HepG2 (cell line): ENCODE measurements at regions not wholly inside any gene's neighbourhood (a gene's known extent, or its start where the extent isn't known, plus 50 kb on each side); places are given as distances from the start of the nearest gene placed in this dataset.

Experiments
- ATAC-seq: fragments of 200-7000 bp; cut with Tn5 transposase; 3 replicates; pipeline ENCODE4 v1.9.1; 2020; ENCODE audit warnings: mild to moderate bottlenecking, moderate library complexity
- BruUV-seq: library from RNA; stranded (reverse); fragments of 400-500 nt; replicated peaks from 2 replicates; lab custom pipeline; 2021; lab: Mats Ljungman, UMichigan
- CTCF ChIA-PET: fragments of 300-600 bp; formaldehyde crosslinking; extraction: SDS; loops from one replicate; lab custom pipeline; 2021; ENCODE audit warnings: low total read pairs, inconsistent platforms, low intra/inter-chr PET ratio; lab: Yijun Ruan, JAX
- POLR2A ChIA-PET: fragments of 350-600 bp; sonication (Branson Sonifier 250); formaldehyde crosslinking; loops from one replicate; lab custom pipeline; 2020; ENCODE audit warnings: antibody characterized with exemption, inconsistent platforms; lab: Yijun Ruan, JAX
- DNase-seq: peaks from one replicate; pipeline ENCODE4 v3.0.0-alpha.2; 2015; ENCODE audit warnings: low spot score
- FAIRE-seq: peaks from 3 replicates; lab custom pipeline; 2011; peaks lifted over from hg19 to GRCh38; lab: Jason Lieb, UNC
- H2AFZ ChIP-seq: one replicate; pipeline ENCODE4 v1.6.1; 2011; ENCODE audit warnings: low read length, inconsistent platforms
- H3K27ac ChIP-seq: fragments of 300-600 bp; 3 replicates; pipeline ENCODE4 v1.8.0; 2011; ENCODE audit warnings: mixed run types, mild to moderate bottlenecking, mixed read lengths, low read length, inconsistent platforms; ENCODE audit not compliant: insufficient read depth; ENCODE audit errors: extremely low read length
- H3K27me3 ChIP-seq, 2 experiments: fragments of 200-600 bp in 1 of 2; 2 replicates in 1 of 2; 3 replicates in 1 of 2; pipeline versions ENCODE4 v1.6.0 to v1.8.0; 2011; ENCODE audit warnings: low read length in 2 of 2, mild to moderate bottlenecking in 2 of 2, moderate library complexity in 2 of 2, inconsistent platforms in 1 of 2; ENCODE audit not compliant: insufficient read depth in 2 of 2, control insufficient read depth in 1 of 2
- H3K36me3 ChIP-seq, 2 experiments: fragments of 200-600 bp in 1 of 2; replicated peaks in 1 of 2; 2 replicates in 1 of 2; 3 replicates in 1 of 2; pipeline versions ENCODE4 v1.5.1 to v1.8.0; 2011; ENCODE audit warnings: low read length in 2 of 2, inconsistent platforms in 1 of 2; ENCODE audit not compliant: insufficient read depth in 2 of 2, control insufficient read depth in 1 of 2
- H3K4me1 ChIP-seq: 2 replicates; pipeline ENCODE4 v1.5.1; 2012; ENCODE audit warnings: low read length, inconsistent platforms; ENCODE audit not compliant: insufficient read depth
- H3K4me2 ChIP-seq: 2 replicates; pipeline ENCODE4 v1.6.0; 2011; ENCODE audit warnings: low read depth, low read length, inconsistent platforms
- H3K4me3 ChIP-seq, 3 experiments: fragments of 200-600 bp in 1 of 3; sonication (generic), shearing (Covaris generic) in 1 of 3; replicated peaks in 1 of 3; 2 replicates each; pipeline ENCODE4 v1.5.1; 2011 to 2016; ENCODE audit warnings: low read length in 3 of 3, inconsistent platforms in 2 of 3, low read depth in 2 of 3, mild to moderate bottlenecking in 2 of 3, control low read depth in 1 of 3, mixed read lengths in 1 of 3; ENCODE audit not compliant: insufficient read depth in 1 of 3
- H3K79me2 ChIP-seq: one replicate; pipeline ENCODE4 v1.6.1; 2011; ENCODE audit warnings: low read length, inconsistent platforms; ENCODE audit not compliant: insufficient read depth
- H3K9ac ChIP-seq: 2 replicates; pipeline ENCODE4 v1.6.0; 2011; ENCODE audit warnings: mild to moderate bottlenecking, low read depth, low read length, inconsistent platforms; ENCODE audit not compliant: insufficient read depth
- H3K9me3 ChIP-seq: 2 replicates; pipeline ENCODE4 v1.5.1; 2012; ENCODE audit warnings: mild to moderate bottlenecking, low read length
- H4K20me1 ChIP-seq: 2 replicates; pipeline ENCODE4 v1.6.0; 2011; ENCODE audit warnings: inconsistent platforms, mild to moderate bottlenecking, low read length, moderate library complexity; ENCODE audit not compliant: insufficient read depth
- CREB1 ChIP-seq, 2 experiments: fragments of 450-650 bp in 1 of 2; IDR thresholded peaks; 2 replicates each; pipeline ENCODE4 v1.6.1; 2016 to 2017; ENCODE audit warnings: control low read depth in 1 of 2, mild to moderate bottlenecking in 1 of 2, missing compliant biosample characterization in 1 of 2, missing genetic modification characterization in 1 of 2
- MAFK ChIP-seq, 2 experiments: IDR thresholded peaks in 1 of 2; conservative IDR thresholded peaks in 1 of 2; 2 replicates each; pipeline ENCODE4 v1.6.1; 2011; ENCODE audit warnings: improper control_type of control experiment in 2 of 2, low read length in 2 of 2
- REL ChIP-seq: sonication (generic); formaldehyde crosslinking; conservative IDR thresholded peaks from 2 replicates; pipeline ENCODE4 v1.8.0; 2022; ENCODE audit warnings: mild to moderate bottlenecking, missing genetic modification reagents, moderate library complexity
- SKI ChIP-seq: fragments of 450-650 bp; IDR thresholded peaks from one replicate; pipeline ENCODE4 v1.6.1; 2018; ENCODE audit warnings: mild to moderate bottlenecking; ENCODE audit not compliant: partially characterized antibody
- ZBTB38 ChIP-seq: sonication (generic); formaldehyde crosslinking; IDR thresholded peaks from 2 replicates; pipeline ENCODE4 v1.5.1; 2020; ENCODE audit warnings: mild to moderate bottlenecking, missing genetic modification reagents
- ZNF317 ChIP-seq: sonication (generic); formaldehyde crosslinking; IDR thresholded peaks from 2 replicates; pipeline ENCODE4 v1.5.0; 2020; ENCODE audit warnings: mild to moderate bottlenecking, missing genetic modification reagents
- ZNF432 ChIP-seq: sonication (generic); formaldehyde crosslinking; IDR thresholded peaks from 2 replicates; pipeline ENCODE4 v1.5.0; 2020; ENCODE audit warnings: missing genetic modification reagents, mild to moderate bottlenecking, borderline replicate concordance
- WGBS: methylation state at CpG from one replicate; pipeline ENCODE4 v1.1.6; 2017; ENCODE audit warnings: low lambda C conversion rate; 5-methylcytosine and 5-hydroxymethylcytosine counted together
- in situ Hi-C: cut with HindIII; loops from 2 replicates; pipeline ENCODE4 v1.10.0; 2017; ENCODE audit warnings: low pct_unique_long_range_greater_than_20kb; ENCODE audit not compliant: extremely low pct_ligation_motif_present
- intact Hi-C: fragments of 100-400 bp; cut with micrococcal nuclease; formaldehyde crosslinking; loops from one replicate; pipeline ENCODE4 v1.10.0; 2022; ENCODE audit not compliant: unreplicated experiment
- TF ChIP-seq, protein P1 (sequence below): sonication (generic); formaldehyde crosslinking; IDR thresholded peaks from 2 replicates; pipeline ENCODE4 v1.5.0; 2020; ENCODE audit warnings: mild to moderate bottlenecking, missing genetic modification reagents
- TF ChIP-seq, protein P2 (sequence below): sonication (generic); formaldehyde crosslinking; IDR thresholded peaks from 2 replicates; pipeline ENCODE4 v1.5.1; 2020; ENCODE audit warnings: mild to moderate bottlenecking, missing genetic modification reagents, moderate library complexity

DNA sequence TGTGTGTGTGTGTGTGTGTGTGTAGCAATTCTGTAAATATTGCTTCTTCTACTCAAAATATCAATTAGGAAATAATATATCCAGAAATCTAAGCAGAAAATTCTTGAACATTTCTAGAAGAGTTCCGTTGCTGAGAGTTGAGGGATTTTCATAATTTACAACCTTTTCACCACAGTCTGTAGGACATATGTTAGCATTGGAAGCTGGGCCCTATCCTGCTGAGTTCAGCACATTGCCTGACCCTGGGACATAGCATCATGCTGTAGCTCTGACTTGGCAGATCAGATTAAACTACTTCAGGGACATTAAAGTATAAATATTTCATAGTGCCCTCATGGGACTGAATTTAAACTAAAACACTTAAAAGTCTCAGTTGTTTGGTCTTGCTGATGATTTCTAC is 129.2 kb upstream of the KCNH7 start:
- Histone ChIP-seq H3K79me2 (no peaks in the 10 kb centered on the region), H3K36me3 (no peaks in the 10 kb centered on the region), H3K27me3 (no peaks in the 10 kb centered on the region), H3K9ac (no peak overlapping the region), H3K27ac (no peak overlapping the region), H3K4me2 (no peak overlapping the region), H2AFZ (no peak overlapping the region), H3K4me1 (no peaks in the 10 kb centered on the region), H3K4me3 (no peak overlapping the region), H4K20me1 (no peaks in the 10 kb centered on the region), H3K9me3 (no peaks in the 10 kb centered on the region)
- ChIA-PET POLR2A (no interaction called here), CTCF (no interaction called here)
- FAIRE-seq (no peak), ATAC-seq (no peak), DNase-seq (no peak)
- no TSS peak for BruUV-seq
- intact Hi-C loops, result no loop called here
- WGBS, result 0% methylated on average over 1 of the region's 1 CpG
- in situ Hi-C loops, result no loop called here
- no peak for TF ChIP-seq ZNF432
- TF ChIP-seq ZBTB38, result no peak
- TF ChIP-seq, protein P1, sequence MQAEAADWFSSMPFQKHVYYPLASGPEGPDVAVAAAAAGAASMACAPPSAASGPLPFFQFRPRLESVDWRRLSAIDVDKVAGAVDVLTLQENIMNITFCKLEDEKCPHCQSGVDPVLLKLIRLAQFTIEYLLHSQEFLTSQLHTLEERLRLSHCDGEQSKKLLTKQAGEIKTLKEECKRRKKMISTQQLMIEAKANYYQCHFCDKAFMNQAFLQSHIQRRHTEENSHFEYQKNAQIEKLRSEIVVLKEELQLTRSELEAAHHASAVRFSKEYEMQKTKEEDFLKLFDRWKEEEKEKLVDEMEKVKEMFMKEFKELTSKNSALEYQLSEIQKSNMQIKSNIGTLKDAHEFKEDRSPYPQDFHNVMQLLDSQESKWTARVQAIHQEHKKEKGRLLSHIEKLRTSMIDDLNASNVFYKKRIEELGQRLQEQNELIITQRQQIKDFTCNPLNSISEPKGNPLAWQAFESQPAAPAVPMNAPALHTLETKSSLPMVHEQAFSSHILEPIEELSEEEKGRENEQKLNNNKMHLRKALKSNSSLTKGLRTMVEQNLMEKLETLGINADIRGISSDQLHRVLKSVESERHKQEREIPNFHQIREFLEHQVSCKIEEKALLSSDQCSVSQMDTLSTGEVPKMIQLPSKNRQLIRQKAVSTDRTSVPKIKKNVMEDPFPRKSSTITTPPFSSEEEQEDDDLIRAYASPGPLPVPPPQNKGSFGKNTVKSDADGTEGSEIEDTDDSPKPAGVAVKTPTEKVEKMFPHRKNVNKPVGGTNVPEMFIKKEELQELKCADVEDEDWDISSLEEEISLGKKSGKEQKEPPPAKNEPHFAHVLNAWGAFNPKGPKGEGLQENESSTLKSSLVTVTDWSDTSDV (CRISPR knock-in tag), result no peak
- TF ChIP-seq MAFK (conservative IDR thresholded peaks at IDR 0.05 in 1 of 2, IDR thresholded peaks at IDR 0.05 in 1 of 2; ENCODE audit: low read length in 2 of 2), result peak in 1 of 2 experiments; percentile 9; a peak in 1 of 4 replicates
- no peak for TF ChIP-seq REL
- TF ChIP-seq, all 625 proteins: peak for 1

DNA sequence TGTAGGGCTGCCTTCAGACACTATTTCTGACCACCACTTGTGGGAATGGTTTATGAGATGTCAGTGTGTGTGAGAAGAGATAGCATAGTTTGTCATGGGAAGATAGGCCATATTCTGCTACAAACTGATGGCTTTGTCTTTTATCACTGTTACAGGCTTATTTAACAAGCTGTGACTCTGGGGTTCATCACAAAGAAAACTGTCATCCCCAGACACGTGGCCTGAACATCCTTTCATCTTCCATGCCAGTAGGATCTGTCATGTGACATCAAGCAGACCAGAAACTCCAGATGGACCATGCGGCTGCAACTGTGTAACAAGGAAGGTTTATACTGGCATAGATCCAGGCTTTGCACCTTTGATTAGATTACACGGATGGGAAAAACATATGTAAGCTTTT is 128.6 kb upstream of the KCNH7 start:
- Histone ChIP-seq H3K79me2 (no peaks in the 10 kb centered on the region), H3K4me3 (no peak overlapping the region), H3K27me3 (no peaks in the 10 kb centered on the region), H3K4me2 (no peak overlapping the region), H4K20me1 (no peaks in the 10 kb centered on the region), H2AFZ (no peak overlapping the region), H3K36me3 (no peaks in the 10 kb centered on the region), H3K9ac (no peak overlapping the region), H3K27ac (no peak overlapping the region), H3K9me3 (no peaks in the 10 kb centered on the region), H3K4me1 (no peaks in the 10 kb centered on the region)
- in situ Hi-C loops (no loop called here), intact Hi-C loops (no loop called here)
- no TSS peak for BruUV-seq
- TF ChIP-seq CREB1 (IDR thresholded peaks at IDR 0.05), result peak; percentile 42; the same call in 1 of the 2 replicates
- TF ChIP-seq CREB1 (CRISPR knock-in tag; IDR thresholded peaks at IDR 0.05), result no peak
- TF ChIP-seq SKI, result no peak
- TF ChIP-seq, protein P2, sequence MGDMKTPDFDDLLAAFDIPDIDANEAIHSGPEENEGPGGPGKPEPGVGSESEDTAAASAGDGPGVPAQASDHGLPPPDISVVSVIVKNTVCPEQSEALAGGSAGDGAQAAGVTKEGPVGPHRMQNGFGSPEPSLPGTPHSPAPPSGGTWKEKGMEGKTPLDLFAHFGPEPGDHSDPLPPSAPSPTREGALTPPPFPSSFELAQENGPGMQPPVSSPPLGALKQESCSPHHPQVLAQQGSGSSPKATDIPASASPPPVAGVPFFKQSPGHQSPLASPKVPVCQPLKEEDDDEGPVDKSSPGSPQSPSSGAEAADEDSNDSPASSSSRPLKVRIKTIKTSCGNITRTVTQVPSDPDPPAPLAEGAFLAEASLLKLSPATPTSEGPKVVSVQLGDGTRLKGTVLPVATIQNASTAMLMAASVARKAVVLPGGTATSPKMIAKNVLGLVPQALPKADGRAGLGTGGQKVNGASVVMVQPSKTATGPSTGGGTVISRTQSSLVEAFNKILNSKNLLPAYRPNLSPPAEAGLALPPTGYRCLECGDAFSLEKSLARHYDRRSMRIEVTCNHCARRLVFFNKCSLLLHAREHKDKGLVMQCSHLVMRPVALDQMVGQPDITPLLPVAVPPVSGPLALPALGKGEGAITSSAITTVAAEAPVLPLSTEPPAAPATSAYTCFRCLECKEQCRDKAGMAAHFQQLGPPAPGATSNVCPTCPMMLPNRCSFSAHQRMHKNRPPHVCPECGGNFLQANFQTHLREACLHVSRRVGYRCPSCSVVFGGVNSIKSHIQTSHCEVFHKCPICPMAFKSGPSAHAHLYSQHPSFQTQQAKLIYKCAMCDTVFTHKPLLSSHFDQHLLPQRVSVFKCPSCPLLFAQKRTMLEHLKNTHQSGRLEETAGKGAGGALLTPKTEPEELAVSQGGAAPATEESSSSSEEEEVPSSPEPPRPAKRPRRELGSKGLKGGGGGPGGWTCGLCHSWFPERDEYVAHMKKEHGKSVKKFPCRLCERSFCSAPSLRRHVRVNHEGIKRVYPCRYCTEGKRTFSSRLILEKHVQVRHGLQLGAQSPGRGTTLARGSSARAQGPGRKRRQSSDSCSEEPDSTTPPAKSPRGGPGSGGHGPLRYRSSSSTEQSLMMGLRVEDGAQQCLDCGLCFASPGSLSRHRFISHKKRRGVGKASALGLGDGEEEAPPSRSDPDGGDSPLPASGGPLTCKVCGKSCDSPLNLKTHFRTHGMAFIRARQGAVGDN (CRISPR knock-in tag), result no peak
- no peak for TF ChIP-seq ZNF317
- FAIRE-seq (no peak), ATAC-seq (no peak), DNase-seq (no peak)
- 3% methylated on average over 3 of the region's 3 CpGs for WGBS
- CTCF ChIA-PET, result no interaction called here
- POLR2A ChIA-PET, result no interaction called here
